ENCODE measurements at regions not wholly inside any gene's neighbourhood (a gene's known extent, or its start where the extent isn't known, plus 50 kb on each side); places are given as distances from the start of the nearest gene placed in this dataset.

- no TSS peak for BruUV-seq (replicated peaks)
- ChIA-PET POLR2A (no interaction called here), RAD21 (ENCODE audit: unreplicated experiment) (no interaction called here), SMC1A (ENCODE audit: uncharacterized antibody, unreplicated experiment) (no interaction called here), CTCF (no interaction called here)
- Histone ChIP-seq H3K9me3 (replicated peaks; ENCODE audit: control insufficient read depth, insufficient read depth, low read length) (no peaks in the 10 kb centered on the region), H2AFZ (ENCODE audit: control insufficient read depth, low read depth, low read length) (no peak overlapping the region), H3K4me1 (ENCODE audit: control insufficient read depth, insufficient read depth, low read length) (no peaks in the 10 kb centered on the region), H4K20me1 (ENCODE audit: control insufficient read depth, insufficient read depth) (no peaks in the 10 kb centered on the region), H3K27me3 (replicated peaks in 1 of 2; ENCODE audit: control insufficient read depth in 2 of 2, insufficient read depth in 2 of 2, low read length in 1 of 2) (peaks cover 3% of the 10 kb centered on the region in 2 experiments; a peak in 3 of 4 replicates), H3K4me3 (no peak overlapping the region), H3K79me2 (ENCODE audit: control insufficient read depth, insufficient read depth, low read length) (no peaks in the 10 kb centered on the region), H3K27ac (ENCODE audit: control insufficient read depth, insufficient read depth) (no peak overlapping the region), H3K4me2 (ENCODE audit: control insufficient read depth, insufficient read depth) (no peak overlapping the region), H3K9ac (ENCODE audit: control insufficient read depth, insufficient read depth, low read length) (no peak overlapping the region), H3K36me3 (ENCODE audit: control insufficient read depth in 2 of 2, insufficient read depth in 2 of 2, low read length in 1 of 2) (no peaks in the 10 kb centered on the region)
- no peak for DNase-seq (ENCODE audit: low read depth, low spot score)
- WGBS (ENCODE audit: insufficient coverage, insufficient replicate concordance, low lambda C conversion rate, missing lambda C conversion rate): 22% methylated on average over 12 of the region's 14 CpGs
- no peak for FAIRE-seq
- TF ChIP-seq KDM1A (IDR thresholded peaks at IDR 0.05; ENCODE audit: borderline replicate concordance) (no peak), SKIL (IDR thresholded peaks at IDR 0.05; ENCODE audit: low read depth, poor library complexity, severe bottlenecking) (no peak), DPF2 (IDR thresholded peaks at IDR 0.05) (no peak)
- intact Hi-C loops (cut with micrococcal nuclease; ENCODE audit: unreplicated experiment): no loop called here
- in situ Hi-C loops (cut with MboI): no loop called here
- ATAC-seq: no peak
Measured at GRCh38 chr12:111224186-111225066, 144.5 kb downstream of the PHETA1 start.

GRCh38 chr12:111222523-111222922 lies 146.4 kb downstream of the PHETA1 start:
- Histone ChIP-seq H3K36me3 (ENCODE audit: control insufficient read depth in 2 of 2, insufficient read depth in 2 of 2, low read length in 1 of 2) (no peaks in the 10 kb centered on the region), H3K4me1 (ENCODE audit: control insufficient read depth, insufficient read depth, low read length) (no peaks in the 10 kb centered on the region), H3K4me3 (no peak overlapping the region), H3K9me3 (replicated peaks; ENCODE audit: control insufficient read depth, insufficient read depth, low read length) (no peaks in the 10 kb centered on the region), H3K9ac (ENCODE audit: control insufficient read depth, insufficient read depth, low read length) (no peak overlapping the region), H2AFZ (ENCODE audit: control insufficient read depth, low read depth, low read length) (no peak overlapping the region), H3K4me2 (ENCODE audit: control insufficient read depth, insufficient read depth) (no peak overlapping the region), H3K79me2 (ENCODE audit: control insufficient read depth, insufficient read depth, low read length) (no peaks in the 10 kb centered on the region), H3K27me3 (replicated peaks in 1 of 2; ENCODE audit: control insufficient read depth in 2 of 2, insufficient read depth in 2 of 2, low read length in 1 of 2) (peaks cover 3% of the 10 kb centered on the region in 2 experiments; a peak in 3 of 4 replicates), H4K20me1 (ENCODE audit: control insufficient read depth, insufficient read depth) (no peaks in the 10 kb centered on the region), H3K27ac (ENCODE audit: control insufficient read depth, insufficient read depth) (no peak overlapping the region)
- ChIA-PET CTCF (no interaction called here), SMC1A (ENCODE audit: uncharacterized antibody, unreplicated experiment) (interaction anchor here (1.0 kb wide), 1 partner anchor 9 kb away, joined by 3 read pairs; no protein-coding TSS in a partner anchor), POLR2A (no interaction called here), RAD21 (ENCODE audit: unreplicated experiment) (no interaction called here)
- no TSS peak for BruUV-seq (replicated peaks)
- FAIRE-seq (no peak), ATAC-seq (no peak), DNase-seq (ENCODE audit: low read depth, low spot score) (no peak)
- WGBS (ENCODE audit: insufficient coverage, insufficient replicate concordance, low lambda C conversion rate, missing lambda C conversion rate): 15% methylated on average over 4 of the region's 4 CpGs
- in situ Hi-C loops (cut with MboI): no loop called here
- intact Hi-C loops (cut with micrococcal nuclease; ENCODE audit: unreplicated experiment): no loop called here
- TF ChIP-seq SKIL (IDR thresholded peaks at IDR 0.05; ENCODE audit: low read depth, poor library complexity, severe bottlenecking) (no peak), PRDM15 (CRISPR knock-in tag; IDR thresholded peaks at IDR 0.05) (no peak), NFIC (IDR thresholded peaks at IDR 0.05; ENCODE audit: low read depth, low read length) (no peak)
